GM18499 (cell line): ENCODE measurements at regions not wholly inside any gene's neighbourhood (a gene's known extent, or its start where the extent isn't known, plus 50 kb on each side); places are given as distances from the start of the nearest gene placed in this dataset.
A peak's percentile ranks its signal among the peaks of the same experiment; 100 is the strongest.
"Not testable (repeated sequence)": the region's sequence is repeated elsewhere in the genome, so short reads cannot be mapped to it uniquely, and the experiment has no call there.

ENCODE experiments used
- ATAC-seq: cut with Tn5 transposase; IDR thresholded peaks from one replicate; pipeline ENCODE4 v1.9.1; 2021; ENCODE audit warnings: moderate number of reproducible peaks; ENCODE audit not compliant: insufficient read depth, unreplicated experiment

DNA sequence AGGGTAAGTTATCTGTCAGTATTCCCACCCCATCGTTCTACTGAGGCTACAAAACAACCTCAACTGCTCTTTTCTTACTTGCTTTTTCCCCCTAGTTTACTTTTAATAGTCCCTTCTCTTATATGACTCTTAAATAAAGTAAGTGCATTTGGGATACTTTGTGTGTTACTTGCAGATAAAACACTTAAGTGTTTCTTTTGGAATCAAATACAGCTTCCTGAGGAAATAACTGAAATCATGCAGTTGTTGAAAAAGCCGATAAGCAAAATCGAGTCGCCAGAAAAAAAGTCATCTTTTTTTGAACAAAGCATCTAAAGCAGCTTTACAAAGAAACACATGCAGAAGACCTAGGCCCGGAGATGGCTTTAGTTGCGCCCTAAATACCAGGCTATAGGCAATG is 53.5 kb upstream of the EPB41L4A start:
- ATAC-seq, result no peak

GRCh38 chr5:112473989-112474388 is 54.9 kb upstream of the EPB41L4A start:
- ATAC-seq, result no peak

DNA sequence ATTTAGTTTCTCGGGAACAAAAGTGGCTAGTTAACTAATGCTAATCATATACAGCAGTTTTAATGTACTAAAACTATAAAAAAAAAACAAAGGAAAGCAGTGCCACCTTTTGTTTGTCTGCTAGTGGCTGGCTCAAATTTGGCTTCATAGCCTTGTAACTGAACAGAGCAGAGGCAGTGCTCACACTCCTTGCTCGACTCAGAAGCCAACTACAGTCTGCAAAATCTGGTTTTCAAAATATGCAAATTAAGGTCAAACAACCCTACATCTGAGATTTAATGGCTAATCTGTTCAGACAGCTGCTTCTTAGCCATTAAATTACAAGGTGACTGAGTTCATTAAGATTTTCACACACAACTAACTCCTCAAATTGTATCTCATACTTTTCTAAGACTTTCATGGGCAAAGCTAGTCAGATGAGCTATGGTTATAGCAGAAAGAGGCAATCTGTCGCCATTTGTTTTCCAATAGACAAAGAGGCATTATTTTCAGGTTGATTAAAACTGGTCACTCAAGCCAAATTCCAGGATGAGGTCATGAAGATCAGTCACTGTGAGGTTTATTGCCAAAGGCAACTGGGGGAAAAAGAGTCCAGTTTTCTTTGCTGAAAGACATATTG is 56.8 kb upstream of the EPB41L4A start:
- ATAC-seq, result no peak

DNA sequence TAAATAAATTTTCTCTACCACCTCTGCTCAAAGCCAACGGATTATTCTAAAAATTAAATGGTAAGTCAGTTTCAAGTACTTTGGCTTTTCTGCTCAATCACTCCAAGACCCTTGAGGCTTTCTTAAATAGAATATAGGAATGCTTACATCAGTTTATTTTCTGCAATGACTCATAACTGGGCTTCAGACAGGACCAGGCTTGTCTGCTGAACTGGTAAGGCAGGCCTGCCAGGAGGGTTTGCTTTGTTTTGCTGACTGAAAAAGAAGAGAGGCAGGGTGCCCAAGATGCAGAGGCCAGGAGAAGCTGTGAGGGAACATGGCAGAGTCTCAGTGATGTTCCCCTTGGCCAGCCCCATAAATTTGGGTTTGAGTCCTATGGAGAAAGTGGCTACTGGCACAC is 60.3 kb upstream of the EPB41L4A start:
- no peak for ATAC-seq

DNA sequence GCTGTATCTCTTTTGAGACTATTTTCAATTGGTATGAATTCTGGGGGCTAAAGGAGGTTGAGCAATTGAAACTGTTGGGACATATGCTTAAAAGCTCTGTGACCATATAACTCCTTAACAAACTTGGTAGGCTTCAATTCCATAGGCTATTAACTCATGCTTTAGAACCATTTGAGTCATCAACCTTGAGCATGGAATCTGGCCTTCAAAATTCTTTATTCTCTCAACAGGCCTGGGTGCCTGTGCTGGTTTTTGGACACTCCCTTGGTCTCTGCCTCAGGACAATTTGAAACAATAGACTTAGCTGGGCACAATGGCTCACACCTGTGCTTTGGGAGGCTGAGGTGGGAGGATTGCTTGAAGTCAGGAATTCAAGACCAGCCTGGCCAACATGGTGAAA is 61.4 kb upstream of the EPB41L4A start:
- ATAC-seq, result no peak

DNA sequence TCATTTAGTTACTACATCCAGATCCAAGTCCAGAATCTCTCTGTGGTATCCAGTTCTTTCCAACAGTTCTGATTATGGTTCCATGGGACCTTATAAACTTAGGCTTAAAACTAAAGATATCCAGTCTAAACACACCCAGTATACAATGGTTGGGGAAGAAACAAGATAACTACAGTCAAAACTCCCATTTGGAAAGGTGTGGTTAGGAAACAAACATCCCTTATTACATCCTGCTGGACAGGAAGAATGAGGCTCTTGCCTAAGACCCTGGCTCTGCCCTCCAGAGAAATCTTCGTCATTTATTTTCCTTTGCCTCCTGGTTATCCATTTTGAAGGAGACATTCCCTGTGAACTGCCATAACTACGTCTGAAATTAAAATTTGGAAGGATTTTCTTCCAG is 64.6 kb upstream of the EPB41L4A start:
- no peak for ATAC-seq

- ATAC-seq, result no peak
Observed at GRCh38 chr5:112485934-112486355, 66.9 kb upstream of the EPB41L4A start.

- no peak for ATAC-seq
Observed at GRCh38 chr5:112491257-112491656, 72.2 kb upstream of the EPB41L4A start.

DNA sequence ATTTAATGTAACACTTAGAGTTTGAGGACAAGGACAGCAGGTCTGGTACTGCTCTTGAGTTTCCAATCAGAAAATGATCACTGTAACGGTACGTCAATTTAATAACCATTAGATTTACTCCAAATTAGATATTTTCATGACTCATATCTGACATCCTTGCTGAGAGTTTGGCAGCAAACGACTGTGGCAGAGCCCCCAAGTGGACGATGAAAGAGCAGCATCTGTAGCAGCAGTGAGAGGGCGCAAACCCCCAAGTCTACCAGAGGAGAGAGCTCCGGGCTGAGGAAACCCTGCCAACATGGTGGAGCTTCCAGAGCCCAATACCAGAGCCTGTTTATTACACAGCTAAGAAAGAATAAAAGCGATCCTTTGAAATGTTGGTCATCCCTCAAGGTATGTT is 73.2 kb upstream of the EPB41L4A start:
- peak; percentile 93 for ATAC-seq

GRCh38 chr5:112503749-112504501 is 84.8 kb upstream of the EPB41L4A start:
- ATAC-seq, result not testable (repeated sequence)

DNA sequence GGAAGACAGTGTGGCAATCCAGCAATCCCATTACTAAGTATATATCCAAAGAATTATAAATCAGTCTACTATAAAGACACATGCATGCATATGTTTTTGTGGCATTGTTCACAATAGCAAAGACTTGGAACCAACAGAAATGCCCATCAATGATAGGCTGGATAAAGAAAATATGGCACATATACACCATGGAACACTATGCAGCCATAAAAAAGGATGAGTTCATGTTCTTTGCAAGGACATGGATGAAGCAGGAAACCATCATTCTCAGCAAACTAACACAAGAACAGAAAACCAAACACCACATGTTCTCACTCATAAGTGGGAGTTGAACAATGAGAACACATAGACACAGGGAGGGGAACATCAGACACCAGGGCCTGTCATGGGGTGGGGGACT is 90.0 kb upstream of the EPB41L4A start:
- not testable (repeated sequence) for ATAC-seq

DNA sequence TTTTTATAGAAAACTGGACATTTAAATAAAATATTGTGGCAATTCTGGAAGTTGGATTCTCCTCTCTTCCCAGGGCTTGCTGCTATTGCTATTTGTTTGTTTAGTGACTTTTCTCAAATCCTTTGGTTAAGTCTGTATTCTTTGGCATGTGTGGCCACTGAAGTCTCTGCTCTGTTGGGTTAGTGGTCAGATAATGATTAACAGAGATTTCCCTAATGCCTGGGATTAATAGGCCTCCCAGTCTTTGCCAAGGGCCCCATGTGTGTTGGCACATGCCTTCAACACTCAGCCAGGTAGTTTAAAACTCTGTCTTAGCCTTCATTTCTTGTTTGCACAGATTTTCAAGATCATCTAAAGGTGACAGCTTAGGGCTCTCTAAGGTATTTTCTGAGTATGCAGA is 92.8 kb upstream of the EPB41L4A start:
- ATAC-seq, result no peak

GRCh38 chr5:112512901-112513300 is 93.8 kb upstream of the EPB41L4A start:
- ATAC-seq, result no peak

DNA sequence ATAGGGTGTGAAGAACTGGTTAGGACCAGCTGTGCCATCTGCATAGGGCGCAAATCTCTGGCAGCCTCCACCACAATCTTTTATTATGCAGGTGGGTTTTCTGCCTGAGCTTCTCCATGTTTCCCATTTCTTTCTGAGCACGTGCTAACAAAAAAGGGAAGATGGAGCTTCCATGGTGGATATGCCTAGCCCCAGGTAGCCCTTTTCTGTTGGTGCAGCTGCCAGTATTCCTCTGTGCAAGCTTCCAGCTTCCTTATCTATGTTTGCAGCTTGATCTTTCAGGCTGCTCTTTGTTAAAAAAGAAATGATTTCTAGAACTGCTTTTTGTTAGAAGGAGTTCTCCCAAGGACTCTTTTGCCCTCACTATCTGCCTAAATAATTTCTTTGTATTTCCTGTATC is 95.0 kb upstream of the EPB41L4A start:
- no peak for ATAC-seq

- not testable (repeated sequence) for ATAC-seq
Observed at GRCh38 chr5:112520474-112520873, 101.4 kb upstream of the EPB41L4A start.

GRCh38 chr5:112522891-112523673 is 104.0 kb upstream of the EPB41L4A start:
- ATAC-seq, result peak; percentile 38

- ATAC-seq, result peak; percentile 55
Observed at GRCh38 chr5:112523674-112524263, 104.7 kb upstream of the EPB41L4A start.

DNA sequence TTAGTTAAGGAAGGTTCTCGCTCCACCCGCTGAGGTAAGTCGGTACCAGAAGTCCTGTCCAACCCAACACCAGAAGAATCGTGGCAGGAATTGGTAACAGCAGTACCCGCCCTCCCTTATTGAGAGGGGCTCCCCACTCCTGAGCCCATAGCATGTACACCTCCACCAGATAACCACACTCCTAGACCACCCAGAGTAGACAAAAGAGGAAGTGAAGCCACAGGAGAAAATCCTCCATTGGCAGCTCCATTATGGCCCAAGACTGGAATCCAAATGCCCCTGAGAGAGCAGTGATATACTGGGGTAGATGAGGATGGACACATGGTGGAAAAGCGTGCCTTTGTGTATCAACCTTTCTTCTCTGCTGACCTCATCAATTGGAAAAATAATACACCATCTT is 106.1 kb upstream of the EPB41L4A start:
- ATAC-seq, result no peak

- ATAC-seq, result no peak
Observed at GRCh38 chr5:112528928-112529327, 109.9 kb upstream of the EPB41L4A start.

GRCh38 chr5:112529525-112529924 is 110.4 kb upstream of the EPB41L4A start:
- no peak for ATAC-seq
